ENCODE measurements at regions not wholly inside any gene's neighbourhood (a gene's known extent, or its start where the extent isn't known, plus 50 kb on each side); places are given as distances from the start of the nearest gene placed in this dataset.

- DNase-seq: no peak
Measured at GRCh38 chr11:130645164-130645842, 196.9 kb downstream of the ADAMTS15 start.

- DNase-seq: no peak
Measured at GRCh38 chr11:130645843-130646197, 197.4 kb downstream of the ADAMTS15 start.

GRCh38 chr11:130646881-130647280, 198.4 kb downstream of the ADAMTS15 start:
- DNase-seq: no peak

- no peak for DNase-seq
Measured at GRCh38 chr11:130647371-130647770, 198.9 kb downstream of the ADAMTS15 start.

GRCh38 chr11:130649801-130650200, 201.4 kb downstream of the ADAMTS15 start:
- no peak for DNase-seq

- no peak for DNase-seq
Measured at GRCh38 chr11:130650456-130651030, 202.1 kb downstream of the ADAMTS15 start.

- no peak for DNase-seq
Measured at GRCh38 chr11:130651066-130651855, 202.8 kb downstream of the ADAMTS15 start.

- DNase-seq: no peak
Measured at GRCh38 chr11:130652671-130653335, 204.4 kb downstream of the ADAMTS15 start.

GRCh38 chr11:130653838-130654636, 205.6 kb downstream of the ADAMTS15 start:
- DNase-seq: peak; percentile 43

GRCh38 chr11:130655300-130655699, 206.9 kb downstream of the ADAMTS15 start:
- no peak for DNase-seq

- DNase-seq: no peak
Measured at GRCh38 chr11:130666781-130667251, 218.4 kb downstream of the ADAMTS15 start.

- DNase-seq: no peak
Measured at GRCh38 chr11:130668751-130669150, 220.3 kb downstream of the ADAMTS15 start.

GRCh38 chr11:130670200-130670599, 221.8 kb downstream of the ADAMTS15 start:
- no peak for DNase-seq

GRCh38 chr11:130671801-130672700, 223.6 kb downstream of the ADAMTS15 start:
- no peak for DNase-seq

GRCh38 chr11:130672911-130673310, 224.5 kb downstream of the ADAMTS15 start:
- DNase-seq: no peak

GRCh38 chr11:130673698-130674097, 225.3 kb downstream of the ADAMTS15 start:
- DNase-seq: no peak

GRCh38 chr11:130674686-130675308, 226.4 kb downstream of the ADAMTS15 start:
- no peak for DNase-seq

- peak; percentile 39 for DNase-seq
Measured at GRCh38 chr11:130675371-130675821, 227.0 kb downstream of the ADAMTS15 start.

- DNase-seq: no peak
Measured at GRCh38 chr11:130675917-130676316, 227.5 kb downstream of the ADAMTS15 start.

- no peak for DNase-seq
Measured at GRCh38 chr11:130677486-130678153, 229.2 kb downstream of the ADAMTS15 start.

All from NCI-H2171 (cell line).